Bronchial epithelial cell (primary cell): ENCODE measurements at regions not wholly inside any gene's neighbourhood (a gene's known extent, or its start where the extent isn't known, plus 50 kb on each side); places are given as distances from the start of the nearest gene placed in this dataset.

Source experiments
- DNase-seq: peaks from one replicate; pipeline ENCODE4 v3.0.0-alpha.2; 2010; ENCODE audit warnings: low read depth
- FAIRE-seq: peaks from 2 replicates; lab custom pipeline; 2011; peaks lifted over from hg19 to GRCh38; lab: Jason Lieb, UNC
- H3K27me3 ChIP-seq: 2 replicates; pipeline ENCODE4 v1.5.1; 2011; ENCODE audit warnings: low read length; ENCODE audit not compliant: control insufficient read depth, insufficient read depth
- H3K36me3 ChIP-seq: 2 replicates; pipeline ENCODE4 v1.5.1; 2011; ENCODE audit warnings: low read length; ENCODE audit not compliant: control insufficient read depth, insufficient read depth
- H3K4me3 ChIP-seq: 2 replicates; pipeline ENCODE4 v1.5.1; 2011; ENCODE audit warnings: mild to moderate bottlenecking, low read depth, low read length, control low read depth
- TF ChIP-seq, protein P1 (sequence below): IDR thresholded peaks from 2 replicates; pipeline ENCODE4 v1.5.1; 2011; ENCODE audit warnings: mild to moderate bottlenecking, moderate library complexity, low read length, control low read depth, inconsistent platforms; ENCODE audit not compliant: insufficient read depth, severe bottlenecking

DNA sequence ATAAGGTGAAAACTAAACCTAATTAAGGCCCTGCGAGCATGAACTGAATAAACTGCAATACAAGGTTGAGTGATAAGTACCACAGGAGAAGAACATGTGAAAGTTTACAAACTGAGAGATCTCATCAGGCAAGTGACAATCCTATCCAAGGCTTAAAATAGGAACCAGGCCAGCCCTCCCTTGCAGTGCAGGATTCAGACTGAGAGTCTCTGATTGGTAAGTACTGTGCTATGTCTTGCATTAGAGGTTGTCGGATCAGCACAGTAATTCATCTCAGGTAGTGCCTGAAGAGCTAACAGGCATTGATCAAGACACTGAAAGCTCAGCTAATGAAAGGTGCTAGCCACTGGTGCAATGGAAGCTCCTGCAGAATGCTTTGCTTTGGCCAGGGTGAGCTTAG lies 801.7 kb upstream of the ID2 start:
- Histone ChIP-seq H3K27me3 (peaks cover 2% of the 10 kb centered on the region), H3K36me3 (no peaks in the 10 kb centered on the region), H3K4me3 (no peak overlapping the region)
- FAIRE-seq (no peak), DNase-seq (no peak)
- TF ChIP-seq, protein P1, sequence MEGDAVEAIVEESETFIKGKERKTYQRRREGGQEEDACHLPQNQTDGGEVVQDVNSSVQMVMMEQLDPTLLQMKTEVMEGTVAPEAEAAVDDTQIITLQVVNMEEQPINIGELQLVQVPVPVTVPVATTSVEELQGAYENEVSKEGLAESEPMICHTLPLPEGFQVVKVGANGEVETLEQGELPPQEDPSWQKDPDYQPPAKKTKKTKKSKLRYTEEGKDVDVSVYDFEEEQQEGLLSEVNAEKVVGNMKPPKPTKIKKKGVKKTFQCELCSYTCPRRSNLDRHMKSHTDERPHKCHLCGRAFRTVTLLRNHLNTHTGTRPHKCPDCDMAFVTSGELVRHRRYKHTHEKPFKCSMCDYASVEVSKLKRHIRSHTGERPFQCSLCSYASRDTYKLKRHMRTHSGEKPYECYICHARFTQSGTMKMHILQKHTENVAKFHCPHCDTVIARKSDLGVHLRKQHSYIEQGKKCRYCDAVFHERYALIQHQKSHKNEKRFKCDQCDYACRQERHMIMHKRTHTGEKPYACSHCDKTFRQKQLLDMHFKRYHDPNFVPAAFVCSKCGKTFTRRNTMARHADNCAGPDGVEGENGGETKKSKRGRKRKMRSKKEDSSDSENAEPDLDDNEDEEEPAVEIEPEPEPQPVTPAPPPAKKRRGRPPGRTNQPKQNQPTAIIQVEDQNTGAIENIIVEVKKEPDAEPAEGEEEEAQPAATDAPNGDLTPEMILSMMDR = no peak

DNA sequence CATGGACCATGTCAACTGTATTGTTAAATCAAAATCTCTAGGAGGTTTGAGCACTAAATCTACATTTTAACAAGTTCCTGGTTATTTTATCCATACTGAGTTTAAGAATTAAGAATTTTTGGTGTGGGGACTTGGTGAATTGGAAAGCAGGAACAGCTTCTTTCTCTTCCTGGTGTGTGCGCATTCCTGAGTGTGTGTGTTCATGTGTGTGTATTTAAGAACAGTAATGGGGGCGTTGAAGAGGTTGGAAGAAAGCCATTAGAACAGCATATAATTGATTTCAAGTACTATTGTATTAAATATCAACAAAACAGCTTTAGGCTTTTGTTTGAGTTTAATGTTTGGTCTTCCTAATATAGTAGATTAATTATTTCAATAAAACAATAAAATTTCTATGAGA lies 801.3 kb upstream of the ID2 start:
- DNase-seq = no peak
- no peak for FAIRE-seq
- TF ChIP-seq, protein P1 = no peak
- Histone ChIP-seq H3K27me3 (peaks cover 2% of the 10 kb centered on the region), H3K36me3 (no peaks in the 10 kb centered on the region), H3K4me3 (no peak overlapping the region)

DNA sequence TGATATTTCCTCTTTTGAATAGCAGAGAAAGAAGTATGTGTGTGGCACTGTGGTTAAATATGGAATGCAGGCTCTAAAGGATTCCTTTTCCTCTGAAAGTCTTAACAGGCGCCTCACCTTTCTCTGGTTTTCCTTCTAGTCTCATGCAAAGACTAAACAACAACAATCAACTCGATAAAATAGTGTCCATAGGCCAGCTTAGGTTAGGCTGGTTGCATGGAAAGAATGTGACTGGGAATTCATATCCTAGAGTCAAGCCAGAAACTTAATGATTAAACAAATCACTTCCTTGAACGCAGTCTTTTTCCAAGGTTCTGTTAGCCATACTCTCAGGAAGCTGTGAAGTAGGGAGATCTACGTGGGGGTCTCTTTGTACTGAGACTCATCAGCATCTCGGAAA lies 800.8 kb upstream of the ID2 start:
- TF ChIP-seq, protein P1 = no peak
- Histone ChIP-seq H3K4me3 (no peak overlapping the region), H3K27me3 (peaks cover 2% of the 10 kb centered on the region), H3K36me3 (no peaks in the 10 kb centered on the region)
- DNase-seq (no peak), FAIRE-seq (no peak)

DNA sequence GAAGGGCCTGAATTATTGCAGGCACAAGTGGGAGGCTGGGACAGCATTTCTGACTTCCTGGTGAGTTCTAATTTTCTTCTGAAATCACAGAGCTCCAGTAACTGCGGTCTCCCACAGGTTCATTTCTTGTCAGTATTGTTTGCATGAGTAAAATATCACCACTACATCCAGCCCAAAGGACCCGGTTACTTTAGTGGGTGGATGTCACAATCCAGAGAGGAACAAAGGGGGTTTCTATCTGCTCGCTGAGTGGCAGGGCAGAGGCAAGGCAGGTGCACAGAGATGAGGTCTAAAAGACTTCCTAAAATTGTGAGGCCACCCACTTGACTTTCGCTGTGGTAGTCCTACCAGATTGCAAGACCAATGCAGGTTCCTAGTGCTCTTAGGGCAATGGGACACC lies 800.4 kb upstream of the ID2 start:
- no peak for FAIRE-seq
- H3K4me3 ChIP-seq = no peak overlapping the region
- peaks cover 2% of the 10 kb centered on the region for H3K27me3 ChIP-seq
- H3K36me3 ChIP-seq = no peaks in the 10 kb centered on the region
- DNase-seq = no peak
- TF ChIP-seq, protein P1 = no peak

DNA sequence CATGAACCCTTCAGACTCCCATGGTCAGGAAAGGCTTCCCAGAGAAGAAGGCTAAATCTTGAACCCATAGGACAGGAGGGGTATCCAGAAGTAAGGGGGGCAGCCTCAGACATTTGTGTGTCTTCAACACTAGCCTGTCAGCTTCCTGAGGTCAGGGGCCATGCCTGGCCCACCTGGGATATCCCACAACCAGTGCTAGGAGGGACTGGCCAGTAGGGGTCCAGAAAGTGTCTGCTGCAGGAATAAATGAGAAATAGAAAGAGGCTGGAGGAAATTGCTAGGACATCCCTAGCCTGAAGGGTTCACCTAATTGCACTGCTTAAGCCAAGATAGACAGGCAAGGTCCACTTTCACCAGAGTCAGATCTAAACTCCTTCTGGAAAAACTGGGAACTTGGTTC lies 799.6 kb upstream of the ID2 start:
- TF ChIP-seq, protein P1 = no peak
- no peak for DNase-seq
- Histone ChIP-seq H3K4me3 (no peak overlapping the region), H3K36me3 (no peaks in the 10 kb centered on the region), H3K27me3 (peaks cover 2% of the 10 kb centered on the region)
- no peak for FAIRE-seq

DNA sequence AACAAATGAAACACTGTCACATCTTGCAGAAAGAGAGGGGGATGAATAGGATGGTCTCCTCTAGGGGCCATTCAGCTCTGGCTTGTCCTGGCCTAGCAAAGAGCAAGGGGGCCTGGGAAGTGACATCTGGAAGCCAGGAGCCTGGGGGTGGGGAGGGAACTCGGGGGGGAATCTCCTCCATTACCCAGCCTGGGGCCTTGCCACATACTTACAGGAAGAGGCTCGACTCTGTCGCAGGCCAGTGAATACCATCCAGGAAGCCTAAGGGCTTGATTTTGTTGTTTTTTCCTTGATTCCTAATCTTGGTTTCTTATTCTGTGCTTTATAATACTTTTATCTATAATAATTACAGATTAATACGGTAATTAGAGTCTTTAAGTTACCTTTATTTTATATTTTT lies 797.5 kb upstream of the ID2 start:
- TF ChIP-seq, protein P1 = no peak
- H3K36me3 ChIP-seq = no peaks in the 10 kb centered on the region
- H3K27me3 ChIP-seq = no peaks in the 10 kb centered on the region
- no peak for DNase-seq
- H3K4me3 ChIP-seq = no peak overlapping the region
- no peak for FAIRE-seq
